NCI-H446 (cell line): ENCODE measurements at regions not wholly inside any gene's neighbourhood (a gene's known extent, or its start where the extent isn't known, plus 50 kb on each side); places are given as distances from the start of the nearest gene placed in this dataset.
"Not testable (repeated sequence)": the region's sequence is repeated elsewhere in the genome, so short reads cannot be mapped to it uniquely, and the experiment has no call there.

ENCODE experiments used
- DNase-seq, 2 experiments: peaks; one replicate each; lab custom pipeline; 2025; lab: John Stamatoyannopoulos, UW

- no peak for DNase-seq
Measured at GRCh38 chr10:78458983-78459638, 425.4 kb downstream of the RPS24 start.

GRCh38 chr10:78459639-78460037 is 426.0 kb downstream of the RPS24 start:
- no peak for DNase-seq

- DNase-seq = no peak
Measured at GRCh38 chr10:78460204-78460603, 426.5 kb downstream of the RPS24 start.

- no peak for DNase-seq
Measured at GRCh38 chr10:78461333-78461732, 427.7 kb downstream of the RPS24 start.

DNA sequence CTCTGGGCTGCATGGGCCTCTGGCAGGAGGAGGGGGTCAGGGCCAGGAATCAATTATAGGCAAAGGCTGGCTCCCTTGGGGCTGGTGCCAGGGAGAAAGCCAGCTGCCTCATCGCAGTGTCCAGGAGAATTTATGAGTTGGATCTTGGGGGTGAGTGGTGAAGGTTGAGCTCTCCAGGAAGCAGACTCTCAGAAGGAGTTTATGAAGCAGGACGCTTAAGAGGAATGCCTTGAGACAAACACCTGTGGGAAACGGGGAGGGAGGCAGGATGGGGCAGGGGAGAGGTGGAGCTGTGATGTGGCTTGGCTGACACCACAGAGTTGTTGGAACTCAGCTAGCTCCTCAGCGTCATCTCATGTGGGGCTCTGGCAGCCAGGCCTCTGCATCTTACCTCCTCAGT is 428.5 kb downstream of the RPS24 start:
- DNase-seq = no peak

GRCh38 chr10:78462726-78463228 is 429.1 kb downstream of the RPS24 start:
- DNase-seq = no peak

DNA sequence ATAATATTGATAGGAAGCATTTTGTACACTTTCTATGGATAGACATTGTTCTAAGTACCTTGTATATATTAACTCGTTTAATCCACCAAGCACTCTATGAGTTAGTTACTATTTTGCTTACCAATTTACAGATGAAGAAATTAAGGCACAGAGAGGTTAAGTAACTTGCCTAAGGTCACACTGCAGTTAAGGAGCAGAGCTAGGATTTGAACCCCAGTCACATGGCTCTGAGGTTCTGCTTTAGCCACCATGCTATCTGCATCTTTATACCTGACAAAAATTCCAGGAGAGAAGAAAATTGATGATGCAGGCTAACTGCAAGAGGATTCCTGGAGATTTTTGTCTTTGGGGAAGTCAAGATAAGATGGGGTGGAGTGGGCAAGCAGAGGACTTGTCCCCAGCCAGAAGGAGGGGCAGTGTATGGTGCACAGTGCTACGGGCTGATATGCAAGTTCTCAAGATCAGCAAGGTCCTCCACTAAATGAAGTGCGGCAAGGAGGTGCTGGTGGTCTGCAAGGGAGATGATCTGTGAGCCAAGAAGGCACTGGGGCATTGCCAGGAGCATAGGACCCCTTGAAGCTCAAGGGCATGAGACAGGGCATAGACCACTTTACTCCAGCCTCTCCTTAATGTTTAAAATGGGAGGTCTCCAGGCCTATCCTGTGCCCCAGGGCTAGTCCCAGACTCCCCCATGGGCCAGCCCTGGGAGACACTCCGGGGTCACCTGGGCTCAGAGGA is 430.6 kb downstream of the RPS24 start:
- no peak for DNase-seq

GRCh38 chr10:78464856-78465267 is 431.2 kb downstream of the RPS24 start:
- no peak for DNase-seq

GRCh38 chr10:78465431-78465830 is 431.8 kb downstream of the RPS24 start:
- no peak for DNase-seq

DNA sequence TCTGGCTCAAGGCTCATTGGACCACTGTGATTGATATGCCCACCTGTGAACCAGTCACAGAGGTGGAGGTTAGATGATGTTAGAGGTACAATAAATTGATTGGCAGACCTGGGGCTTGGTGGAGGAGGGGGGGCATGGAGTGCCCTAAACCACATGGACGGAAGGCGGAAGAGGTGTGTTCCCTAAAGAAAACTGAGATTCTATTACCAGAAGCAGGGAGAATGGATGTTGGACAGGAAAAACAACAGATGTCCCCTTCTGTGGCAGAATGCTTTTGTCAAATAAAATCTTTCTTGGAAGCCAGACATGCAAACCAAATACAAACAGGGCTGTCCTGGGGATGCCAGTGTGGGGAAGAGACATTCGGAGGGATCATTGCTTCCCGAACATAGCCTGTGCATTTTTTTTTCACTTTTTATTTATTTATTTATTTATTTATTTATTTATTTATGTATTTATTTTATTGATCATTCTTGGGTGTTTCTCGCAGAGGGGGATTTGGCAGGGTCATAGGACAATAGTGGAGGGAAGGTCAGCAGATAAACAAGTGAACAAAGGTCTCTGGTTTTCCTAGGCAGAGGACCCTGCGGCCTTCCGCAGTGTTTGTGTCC is 433.9 kb downstream of the RPS24 start:
- DNase-seq = peak; percentile 11 to 64

GRCh38 chr10:78468731-78469130 is 435.1 kb downstream of the RPS24 start:
- DNase-seq = not testable (repeated sequence)

- peak; percentile 18 to 65 for DNase-seq
Measured at GRCh38 chr10:78470267-78471103, 436.8 kb downstream of the RPS24 start.

DNA sequence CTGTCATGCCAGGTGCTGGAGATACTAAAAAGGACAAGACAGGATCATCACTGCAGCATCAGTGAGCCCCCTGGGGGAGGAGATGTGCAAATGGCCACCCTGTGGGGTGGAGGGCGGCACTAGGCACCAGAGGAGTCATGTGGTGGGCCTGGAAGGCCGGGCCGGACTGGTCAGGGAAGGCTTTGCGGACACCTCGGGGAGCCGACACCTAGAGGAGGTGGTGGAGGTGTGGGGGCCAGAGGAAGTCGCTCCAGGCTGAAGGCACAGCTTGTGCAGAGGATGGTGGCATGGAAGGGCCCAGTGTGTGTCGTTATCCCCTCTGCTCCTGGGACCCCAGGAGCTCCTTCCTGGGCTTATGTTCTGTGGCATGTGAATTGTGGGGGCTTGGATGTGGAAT is 437.7 kb downstream of the RPS24 start:
- DNase-seq = no peak

GRCh38 chr10:78471723-78472550 is 438.3 kb downstream of the RPS24 start:
- no peak for DNase-seq

- peak in 1 of 2 experiments; percentile 39 for DNase-seq
Measured at GRCh38 chr10:78472551-78472890, 438.9 kb downstream of the RPS24 start.

DNA sequence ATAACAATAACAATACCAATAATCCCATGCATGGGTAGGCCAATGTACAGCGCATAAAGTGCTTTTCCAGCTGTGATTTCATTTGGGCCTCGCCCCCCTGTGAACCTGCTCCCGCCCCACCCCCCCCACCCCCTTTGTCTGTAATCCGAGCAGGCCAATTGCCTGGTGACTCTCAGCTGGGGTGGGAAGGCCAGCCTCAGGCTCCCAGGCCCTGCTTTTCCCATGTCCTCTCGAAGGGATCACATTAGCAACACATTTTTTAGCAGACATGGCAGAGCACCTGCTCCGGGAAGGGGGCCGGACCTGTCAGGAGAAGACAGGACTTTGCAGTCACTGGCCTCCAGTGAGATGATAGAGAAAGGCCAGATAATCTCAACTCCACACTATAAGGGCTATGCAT is 439.3 kb downstream of the RPS24 start:
- no peak for DNase-seq

DNA sequence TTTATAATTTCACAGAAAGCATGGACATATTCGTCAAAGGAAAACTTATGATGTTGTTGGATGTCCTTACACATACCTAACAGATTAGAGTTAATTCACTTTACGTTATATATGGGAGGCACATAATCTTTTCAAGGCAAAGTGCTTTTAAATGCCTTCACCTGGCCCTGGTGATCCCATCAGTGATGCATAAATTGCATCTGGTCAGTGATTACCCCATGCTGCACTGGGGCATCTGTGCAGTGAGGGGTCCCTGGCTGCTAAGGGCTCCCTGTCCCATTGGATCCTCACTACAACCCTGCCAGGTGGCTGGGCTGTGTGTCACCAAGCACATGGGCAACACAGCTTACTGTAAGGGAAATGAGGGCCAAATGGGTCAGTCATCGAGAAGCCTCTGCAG is 441.1 kb downstream of the RPS24 start:
- no peak for DNase-seq

- no peak for DNase-seq
Measured at GRCh38 chr10:78475437-78475836, 441.8 kb downstream of the RPS24 start.

DNA sequence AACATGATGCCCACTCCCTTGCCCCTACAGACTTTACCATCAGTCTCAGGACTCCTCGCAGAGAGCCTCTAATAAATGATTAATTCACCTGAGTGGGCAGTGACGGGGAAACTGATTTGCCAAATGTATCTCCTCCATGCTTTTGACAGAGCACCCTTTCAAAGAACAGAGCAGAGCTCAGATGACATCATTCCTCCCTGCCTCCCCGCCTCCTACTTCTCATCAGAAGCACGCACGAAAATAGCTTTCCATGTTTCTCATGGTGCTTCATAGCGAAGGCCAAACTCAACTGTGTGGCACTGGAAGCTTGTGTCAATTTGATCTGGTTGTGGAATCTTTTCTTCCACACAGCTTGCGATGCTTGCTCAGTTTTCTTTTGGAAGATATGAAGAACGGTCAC is 442.5 kb downstream of the RPS24 start:
- no peak for DNase-seq

DNA sequence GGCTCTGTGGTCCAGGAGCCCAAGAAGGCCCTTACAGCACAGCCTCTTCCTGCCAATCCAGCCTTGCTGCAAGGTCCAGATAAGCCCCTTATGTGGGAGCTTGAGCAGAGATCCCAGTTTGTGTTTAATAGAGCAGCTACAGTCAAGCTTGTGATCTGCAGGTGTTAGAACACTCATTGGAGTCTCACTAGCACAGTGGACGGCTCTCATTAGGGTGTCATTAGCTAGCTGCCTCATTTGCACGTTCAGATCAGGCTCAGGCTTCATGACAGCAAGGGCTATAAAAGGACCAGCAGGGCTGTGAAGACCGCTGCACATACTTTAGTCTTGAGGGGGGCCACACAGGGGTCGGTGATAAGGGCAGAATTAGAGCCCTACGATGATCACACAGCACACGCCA is 443.2 kb downstream of the RPS24 start:
- DNase-seq = no peak

- DNase-seq = no peak
Measured at GRCh38 chr10:78478919-78479318, 445.3 kb downstream of the RPS24 start.
